ENCODE measurements at regions not wholly inside any gene's neighbourhood (a gene's known extent, or its start where the extent isn't known, plus 50 kb on each side); places are given as distances from the start of the nearest gene placed in this dataset.

- no peak for TF ChIP-seq CTCF (conservative IDR thresholded peaks at IDR 0.05; ENCODE audit: low read depth, low read length)
- TF ChIP-seq EZH2 (IDR thresholded peaks at IDR 0.05; ENCODE audit: borderline replicate concordance, low read depth, low read length, poor library complexity, severe bottlenecking) = no peak
Observed at GRCh38 chr4:179509489-179509888, 2067.3 kb upstream of the AGA start.
